ENCODE measurements at regions not wholly inside any gene's neighbourhood (a gene's known extent, or its start where the extent isn't known, plus 50 kb on each side); places are given as distances from the start of the nearest gene placed in this dataset.

GRCh38 chr2:5410991-5411700 is 281.0 kb upstream of the SOX11 start:
- no peaks in the 10 kb centered on the region for H3K36me3 Mint-ChIP-seq (ENCODE audit: low read depth)
- H3K4me3 Mint-ChIP-seq = no peak overlapping the region
- no peaks in the 10 kb centered on the region for H3K4me1 ChIP-seq (ENCODE audit: insufficient read depth, low read length)
- TF ChIP-seq CTCF (IDR thresholded peaks at IDR 0.05) = no peak
- H3K9me3 ChIP-seq (ENCODE audit: control insufficient read depth in 1 of 2, insufficient read depth in 1 of 2, low read length in 2 of 2) = peaks cover 0 to 17% of the 10 kb centered on the region in 2 experiments
- H3K27me3 ChIP-seq (ENCODE audit: control insufficient read depth in 1 of 2, insufficient read depth in 2 of 2, low read length in 2 of 2) = no peaks in the 10 kb centered on the region
- no peaks in the 10 kb centered on the region for H3K9me3 Mint-ChIP-seq
- no peak for DNase-seq
- H3K4me3 ChIP-seq (ENCODE audit: low read length) = no peak overlapping the region
- no peaks in the 10 kb centered on the region for H3K4me1 Mint-ChIP-seq (ENCODE audit: low read depth)
- ChIA-PET CTCF (interaction anchor here (1.1 kb wide), 1 partner anchor 8 kb away, joined by 4 read pairs; no protein-coding TSS in a partner anchor), POLR2A (no interaction called here)
- intact Hi-C loops (cut with DNase I, micrococcal nuclease) = no loop called here
- H3K27me3 Mint-ChIP-seq = no peaks in the 10 kb centered on the region
- H3K36me3 ChIP-seq (ENCODE audit: insufficient read depth, low read length) = no peaks in the 10 kb centered on the region
- H3K27ac Mint-ChIP-seq = no peak overlapping the region
- H3K27ac ChIP-seq (ENCODE audit: low read depth in 1 of 2, low read length in 2 of 2) = no peak overlapping the region
- no peak for ATAC-seq (ENCODE audit: poor library complexity)

- CTCF ChIA-PET = no interaction called here
- Histone ChIP-seq H3K36me3 (ENCODE audit: insufficient read depth, low read length) (no peaks in the 10 kb centered on the region), H3K4me3 (ENCODE audit: low read length) (no peak overlapping the region), H3K9me3 (ENCODE audit: control insufficient read depth in 1 of 2, insufficient read depth in 1 of 2, low read length in 2 of 2) (peaks cover 0 to 9% of the 10 kb centered on the region in 2 experiments), H3K27me3 (ENCODE audit: control insufficient read depth in 1 of 2, insufficient read depth in 2 of 2, low read length in 2 of 2) (no peaks in the 10 kb centered on the region), H3K4me1 (ENCODE audit: insufficient read depth, low read length) (no peaks in the 10 kb centered on the region), H3K27ac (ENCODE audit: low read depth in 1 of 2, low read length in 2 of 2) (no peak overlapping the region)
- no peak for ATAC-seq (ENCODE audit: poor library complexity)
- intact Hi-C loops (cut with DNase I, micrococcal nuclease) = no loop called here
- no peak for TF ChIP-seq CTCF (IDR thresholded peaks at IDR 0.05)
- no peaks in the 10 kb centered on the region for H3K27me3 Mint-ChIP-seq
- no peak overlapping the region for H3K4me3 Mint-ChIP-seq
- no peak overlapping the region for H3K27ac Mint-ChIP-seq
- H3K9me3 Mint-ChIP-seq = no peaks in the 10 kb centered on the region
- no peak for DNase-seq
- no peaks in the 10 kb centered on the region for H3K4me1 Mint-ChIP-seq (ENCODE audit: low read depth)
- H3K36me3 Mint-ChIP-seq (ENCODE audit: low read depth) = no peaks in the 10 kb centered on the region
- POLR2A ChIA-PET = no interaction called here
Measured at GRCh38 chr2:5412001-5412400, 280.2 kb upstream of the SOX11 start.

GRCh38 chr2:5433855-5434254 is 258.3 kb upstream of the SOX11 start:
- ChIA-PET POLR2A (no interaction called here), CTCF (no interaction called here)
- intact Hi-C loops (cut with DNase I, micrococcal nuclease) = no loop called here
- Mint-ChIP-seq H3K27ac (no peak overlapping the region), H3K27me3 (no peaks in the 10 kb centered on the region), H3K9me3 (no peaks in the 10 kb centered on the region), H3K4me3 (no peak overlapping the region), H3K36me3 (ENCODE audit: low read depth) (no peaks in the 10 kb centered on the region), H3K4me1 (ENCODE audit: low read depth) (no peaks in the 10 kb centered on the region)
- H3K36me3 ChIP-seq (ENCODE audit: insufficient read depth, low read length) = no peaks in the 10 kb centered on the region
- H3K4me1 ChIP-seq (ENCODE audit: insufficient read depth, low read length) = no peaks in the 10 kb centered on the region
- peaks cover 0 to 5% of the 10 kb centered on the region in 2 experiments for H3K9me3 ChIP-seq (ENCODE audit: control insufficient read depth in 1 of 2, insufficient read depth in 1 of 2, low read length in 2 of 2)
- no peak for TF ChIP-seq CTCF (IDR thresholded peaks at IDR 0.05)
- no peak overlapping the region for H3K4me3 ChIP-seq (ENCODE audit: low read length)
- no peak for DNase-seq
- no peaks in the 10 kb centered on the region for H3K27me3 ChIP-seq (ENCODE audit: control insufficient read depth in 1 of 2, insufficient read depth in 2 of 2, low read length in 2 of 2)
- no peak for ATAC-seq (ENCODE audit: poor library complexity)
- no peak overlapping the region for H3K27ac ChIP-seq (ENCODE audit: low read depth in 1 of 2, low read length in 2 of 2)

Measured in CD4-positive, alpha-beta T cell (primary cell).